Caco-2 (cell line): ENCODE measurements at regions not wholly inside any gene's neighbourhood (a gene's known extent, or its start where the extent isn't known, plus 50 kb on each side); places are given as distances from the start of the nearest gene placed in this dataset.

ENCODE experiments used
- BruUV-seq: library from RNA; stranded (reverse); fragments of 400-500 nt; replicated peaks from 2 replicates; lab custom pipeline; 2021; lab: Mats Ljungman, UMichigan
- CTCF ChIA-PET: fragments of 300-600 bp; sonication (Branson Sonifier 250); formaldehyde crosslinking; loops from one replicate; lab custom pipeline; 2022; ENCODE audit warnings: antibody characterized with exemption; lab: Charles Lee
- POLR2A ChIA-PET: fragments of 300-600 bp; sonication (Branson Sonifier 250); formaldehyde crosslinking; loops from one replicate; lab custom pipeline; 2022; ENCODE audit warnings: antibody characterized with exemption; lab: Charles Lee
- DNase-seq, 2 experiments: peaks; one replicate each; pipeline versions ENCODE4 v3.0.0 to v3.0.0-alpha.2; 2020 to 2022
- H3K27me3 ChIP-seq: replicated peaks from 2 replicates; pipeline ENCODE4 v1.6.0; 2011; ENCODE audit warnings: low read length; ENCODE audit not compliant: control insufficient read depth, insufficient read depth
- H3K36me3 ChIP-seq: 2 replicates; pipeline ENCODE4 v1.5.1; 2011; ENCODE audit warnings: low read length; ENCODE audit not compliant: control insufficient read depth, insufficient read depth
- H3K4me1 ChIP-seq: fragments of 250-450 bp; sonication (Bioruptor Pico); 2 replicates; pipeline ENCODE4 v1.5.1; 2020; ENCODE audit warnings: mild to moderate bottlenecking
- H3K4me3 ChIP-seq: 2 replicates; pipeline ENCODE4 v1.5.1; 2011; ENCODE audit warnings: low read depth, mild to moderate bottlenecking, control low read depth, low read length
- H3K9me3 ChIP-seq: fragments of 250-450 bp; sonication (Bioruptor Pico); 2 replicates; pipeline ENCODE4 v1.5.1; 2020; ENCODE audit warnings: mild to moderate bottlenecking, moderate library complexity
- H3K27ac Mint-ChIP-seq: one replicate; pipeline ENCODE4 v1.8.0; 2022; ENCODE audit warnings: mixed read lengths; ENCODE audit not compliant: unreplicated experiment
- H3K27me3 Mint-ChIP-seq: one replicate; pipeline ENCODE4 v1.8.0; 2022; ENCODE audit warnings: mixed read lengths; ENCODE audit not compliant: insufficient read depth, unreplicated experiment
- H3K36me3 Mint-ChIP-seq: one replicate; pipeline ENCODE4 v1.8.0; 2022; ENCODE audit warnings: mild to moderate bottlenecking, mixed read lengths; ENCODE audit not compliant: insufficient read depth, unreplicated experiment
- H3K4me1 Mint-ChIP-seq: one replicate; pipeline ENCODE4 v1.8.0; 2022; ENCODE audit warnings: low read depth, mixed read lengths; ENCODE audit not compliant: unreplicated experiment
- H3K4me3 Mint-ChIP-seq: one replicate; pipeline ENCODE4 v1.8.0; 2022; ENCODE audit warnings: mild to moderate bottlenecking, moderate library complexity, mixed read lengths; ENCODE audit not compliant: unreplicated experiment
- H3K9me3 Mint-ChIP-seq: one replicate; pipeline ENCODE4 v1.8.0; 2022; ENCODE audit warnings: mixed read lengths; ENCODE audit not compliant: unreplicated experiment
- intact Hi-C: fragments of 100-400 bp; cut with micrococcal nuclease; formaldehyde crosslinking; loops from one replicate; pipeline ENCODE4 v1.10.0; 2022; ENCODE audit not compliant: unreplicated experiment
- TF ChIP-seq, protein P1 (sequence below), 2 experiments: fragments of 200-600 bp in 1 of 2; IDR thresholded peaks; 1 replicate in 1 of 2; 2 replicates in 1 of 2; pipeline versions ENCODE4 v1.5.1 to v1.8.0; 2011 to 2022; ENCODE audit warnings: antibody characterized with exemption in 1 of 2, control low read depth in 1 of 2, inconsistent platforms in 1 of 2, low read depth in 1 of 2, low read length in 1 of 2, mild to moderate bottlenecking in 1 of 2, moderate library complexity in 1 of 2; ENCODE audit not compliant: insufficient read depth in 1 of 2, severe bottlenecking in 1 of 2, unreplicated experiment in 1 of 2

DNA sequence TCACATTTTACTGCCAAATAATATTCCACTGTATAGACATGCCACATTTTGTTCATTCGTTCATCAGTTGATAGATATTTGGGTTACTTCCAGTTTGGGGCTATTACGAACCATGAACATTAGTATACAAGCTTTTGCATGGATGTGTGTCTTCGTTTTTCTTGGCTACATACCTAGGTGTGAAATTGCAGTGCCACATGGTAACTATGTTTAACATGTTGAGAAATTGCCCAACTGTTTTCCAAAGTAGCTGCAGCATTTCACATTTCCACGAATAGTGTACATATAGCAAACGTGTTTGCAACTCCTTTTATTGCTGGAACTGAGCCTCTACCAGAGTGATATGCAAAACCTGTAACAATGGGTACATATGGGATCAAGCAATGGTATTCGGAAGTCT, 221.5 kb downstream of the VEGFC start:
- no peak overlapping the region for H3K4me3 Mint-ChIP-seq
- no peaks in the 10 kb centered on the region for H3K27me3 Mint-ChIP-seq
- ChIA-PET CTCF (no interaction called here), POLR2A (no interaction called here)
- Histone ChIP-seq H3K36me3 (no peaks in the 10 kb centered on the region), H3K4me3 (no peak overlapping the region), H3K4me1 (no peaks in the 10 kb centered on the region), H3K9me3 (no peaks in the 10 kb centered on the region), H3K27me3 (no peaks in the 10 kb centered on the region)
- H3K36me3 Mint-ChIP-seq: no peaks in the 10 kb centered on the region
- intact Hi-C loops: no loop called here
- no peak for DNase-seq
- no TSS peak for BruUV-seq
- H3K9me3 Mint-ChIP-seq: no peaks in the 10 kb centered on the region
- TF ChIP-seq, protein P1, sequence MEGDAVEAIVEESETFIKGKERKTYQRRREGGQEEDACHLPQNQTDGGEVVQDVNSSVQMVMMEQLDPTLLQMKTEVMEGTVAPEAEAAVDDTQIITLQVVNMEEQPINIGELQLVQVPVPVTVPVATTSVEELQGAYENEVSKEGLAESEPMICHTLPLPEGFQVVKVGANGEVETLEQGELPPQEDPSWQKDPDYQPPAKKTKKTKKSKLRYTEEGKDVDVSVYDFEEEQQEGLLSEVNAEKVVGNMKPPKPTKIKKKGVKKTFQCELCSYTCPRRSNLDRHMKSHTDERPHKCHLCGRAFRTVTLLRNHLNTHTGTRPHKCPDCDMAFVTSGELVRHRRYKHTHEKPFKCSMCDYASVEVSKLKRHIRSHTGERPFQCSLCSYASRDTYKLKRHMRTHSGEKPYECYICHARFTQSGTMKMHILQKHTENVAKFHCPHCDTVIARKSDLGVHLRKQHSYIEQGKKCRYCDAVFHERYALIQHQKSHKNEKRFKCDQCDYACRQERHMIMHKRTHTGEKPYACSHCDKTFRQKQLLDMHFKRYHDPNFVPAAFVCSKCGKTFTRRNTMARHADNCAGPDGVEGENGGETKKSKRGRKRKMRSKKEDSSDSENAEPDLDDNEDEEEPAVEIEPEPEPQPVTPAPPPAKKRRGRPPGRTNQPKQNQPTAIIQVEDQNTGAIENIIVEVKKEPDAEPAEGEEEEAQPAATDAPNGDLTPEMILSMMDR (IDR thresholded peaks at IDR 0.05; ENCODE audit: insufficient read depth in 1 of 2, low read depth in 1 of 2, low read length in 1 of 2, severe bottlenecking in 1 of 2, unreplicated experiment in 1 of 2): no peak
- no peak overlapping the region for H3K27ac Mint-ChIP-seq
- H3K4me1 Mint-ChIP-seq: no peaks in the 10 kb centered on the region

- BruUV-seq: no TSS peak
- Mint-ChIP-seq H3K36me3 (no peaks in the 10 kb centered on the region), H3K9me3 (no peaks in the 10 kb centered on the region), H3K4me1 (no peaks in the 10 kb centered on the region), H3K4me3 (no peak overlapping the region), H3K27me3 (peaks cover 2% of the 10 kb centered on the region), H3K27ac (no peak overlapping the region)
- no peaks in the 10 kb centered on the region for H3K4me1 ChIP-seq
- ChIA-PET CTCF (no interaction called here), POLR2A (no interaction called here)
- no peaks in the 10 kb centered on the region for H3K27me3 ChIP-seq
- DNase-seq: no peak
- H3K9me3 ChIP-seq: no peaks in the 10 kb centered on the region
- no peaks in the 10 kb centered on the region for H3K36me3 ChIP-seq
- intact Hi-C loops: no loop called here
- TF ChIP-seq, protein P1 (IDR thresholded peaks at IDR 0.05; ENCODE audit: insufficient read depth in 1 of 2, low read depth in 1 of 2, low read length in 1 of 2, severe bottlenecking in 1 of 2, unreplicated experiment in 1 of 2): no peak
- H3K4me3 ChIP-seq: no peak overlapping the region
Measured at GRCh38 chr4:176575141-176575730, 217.5 kb downstream of the VEGFC start.

GRCh38 chr4:176579226-176579625, 213.5 kb downstream of the VEGFC start:
- Histone ChIP-seq H3K9me3 (no peaks in the 10 kb centered on the region), H3K4me1 (no peaks in the 10 kb centered on the region), H3K36me3 (no peaks in the 10 kb centered on the region), H3K27me3 (no peaks in the 10 kb centered on the region), H3K4me3 (no peak overlapping the region)
- POLR2A ChIA-PET: no interaction called here
- Mint-ChIP-seq H3K4me1 (no peaks in the 10 kb centered on the region), H3K36me3 (no peaks in the 10 kb centered on the region), H3K9me3 (no peaks in the 10 kb centered on the region), H3K27me3 (peaks cover 5% of the 10 kb centered on the region), H3K4me3 (no peak overlapping the region), H3K27ac (no peak overlapping the region)
- intact Hi-C loops: no loop called here
- BruUV-seq: no TSS peak
- DNase-seq: no peak
- CTCF ChIA-PET: no interaction called here
- TF ChIP-seq, protein P1 (IDR thresholded peaks at IDR 0.05; ENCODE audit: insufficient read depth in 1 of 2, low read depth in 1 of 2, low read length in 1 of 2, severe bottlenecking in 1 of 2, unreplicated experiment in 1 of 2): no peak
